Spinal cord (tissue), 9 donors: ENCODE measurements at regions not wholly inside any gene's neighbourhood (a gene's known extent, or its start where the extent isn't known, plus 50 kb on each side); places are given as distances from the start of the nearest gene placed in this dataset.

ENCODE experiments used
- DNase-seq, 6 donors: peaks; one replicate each; pipeline versions ENCODE4 v3.0.0 to v3.0.0-alpha.2; 2013 to 2015; ENCODE audit warnings: low spot score in 6 of 6, low read depth in 4 of 6
- H3K27ac ChIP-seq: one replicate; pipeline ENCODE4 v1.5.1; 2013; ENCODE audit warnings: low read depth, low read length, control low read depth
- H3K27me3 ChIP-seq: one replicate; pipeline ENCODE4 v1.6.1; 2013; ENCODE audit warnings: low read length; ENCODE audit not compliant: control insufficient read depth, insufficient read depth
- H3K36me3 ChIP-seq: one replicate; pipeline ENCODE4 v1.6.1; 2013; ENCODE audit warnings: low read length; ENCODE audit not compliant: control insufficient read depth, insufficient read depth
- H3K4me1 ChIP-seq: one replicate; pipeline ENCODE4 v1.6.1; 2013; ENCODE audit warnings: low read length; ENCODE audit not compliant: control insufficient read depth, insufficient read depth
- H3K4me3 ChIP-seq: one replicate; pipeline ENCODE4 v1.5.1; 2013; ENCODE audit warnings: low read depth, low read length, control low read depth
- H3K9me3 ChIP-seq: one replicate; pipeline ENCODE4 v1.6.1; 2013; ENCODE audit warnings: low read length; ENCODE audit not compliant: control insufficient read depth, insufficient read depth
- WGBS: methylation state at CpG from one replicate; pipeline ENCODE4 v1.1.5; 2013; ENCODE audit warnings: missing lambda C conversion rate; ENCODE audit not compliant: insufficient coverage; 5-methylcytosine and 5-hydroxymethylcytosine counted together
- donor health status: healthy.

GRCh38 chr13:50071379-50071778 is 56.1 kb downstream of the KCNRG start:
- Histone ChIP-seq H3K4me3 (no peak overlapping the region), H3K36me3 (peaks cover 2% of the 10 kb centered on the region), H3K4me1 (no peaks in the 10 kb centered on the region), H3K9me3 (no peaks in the 10 kb centered on the region), H3K27me3 (no peaks in the 10 kb centered on the region), H3K27ac (no peak overlapping the region)
- WGBS, result no CpG with 5 or more reads among the region's 2 CpGs
- DNase-seq, result peak in 2 of 6 donors; percentile 34 to 38

GRCh38 chr13:50072676-50073075 is 57.4 kb downstream of the KCNRG start:
- no peaks in the 10 kb centered on the region for H3K4me1 ChIP-seq

GRCh38 chr13:50073340-50073739 is 58.1 kb downstream of the KCNRG start:
- Histone ChIP-seq H3K4me1 (no peaks in the 10 kb centered on the region), H3K36me3 (no peaks in the 10 kb centered on the region), H3K27me3 (no peaks in the 10 kb centered on the region), H3K4me3 (no peak overlapping the region), H3K9me3 (no peaks in the 10 kb centered on the region), H3K27ac (no peak overlapping the region)
- WGBS, result no CpG with 5 or more reads among the region's 1 CpG
- no peak for DNase-seq

More at GRCh38 chr13:50072676-50073075, 57.4 kb downstream of the KCNRG start:
- Histone ChIP-seq H3K36me3 (no peaks in the 10 kb centered on the region), H3K9me3 (no peaks in the 10 kb centered on the region), H3K27me3 (no peaks in the 10 kb centered on the region), H3K4me3 (no peak overlapping the region), H3K27ac (no peak overlapping the region)
- no peak for DNase-seq

- WGBS, result no CpG with 5 or more reads among the region's 1 CpG
- Histone ChIP-seq H3K27ac (no peak overlapping the region), H3K4me1 (no peaks in the 10 kb centered on the region)
Measured at GRCh38 chr13:50074843-50075242, 59.6 kb downstream of the KCNRG start.

GRCh38 chr13:50075619-50076097 is 60.4 kb downstream of the KCNRG start:
- Histone ChIP-seq H3K4me3 (no peak overlapping the region), H3K27ac (no peak overlapping the region), H3K4me1 (no peaks in the 10 kb centered on the region), H3K9me3 (no peaks in the 10 kb centered on the region), H3K36me3 (no peaks in the 10 kb centered on the region), H3K27me3 (peaks cover 5% of the 10 kb centered on the region)
- no CpG with 5 or more reads among the region's 3 CpGs for WGBS
- DNase-seq, result no peak

More at GRCh38 chr13:50074843-50075242, 59.6 kb downstream of the KCNRG start:
- H3K9me3 ChIP-seq, result no peaks in the 10 kb centered on the region
- DNase-seq, result no peak
- H3K4me3 ChIP-seq, result no peak overlapping the region
- peaks cover under 1% of the 10 kb centered on the region for H3K27me3 ChIP-seq
- H3K36me3 ChIP-seq, result no peaks in the 10 kb centered on the region

GRCh38 chr13:50077431-50077830 is 62.2 kb downstream of the KCNRG start:
- Histone ChIP-seq H3K9me3 (no peaks in the 10 kb centered on the region), H3K4me3 (no peak overlapping the region), H3K36me3 (no peaks in the 10 kb centered on the region), H3K4me1 (peaks cover under 1% of the 10 kb centered on the region), H3K27me3 (peaks cover 5% of the 10 kb centered on the region), H3K27ac (no peak overlapping the region)
- no CpG with 5 or more reads among the region's 1 CpG for WGBS
- DNase-seq, result no peak

- no peak overlapping the region for H3K27ac ChIP-seq
- no peak for DNase-seq
- H3K4me3 ChIP-seq, result peak overlapping the region; percentile 21
- H3K4me1 ChIP-seq, result peaks cover 8% of the 10 kb centered on the region
- H3K27me3 ChIP-seq, result peaks cover 5% of the 10 kb centered on the region
- no CpG with 5 or more reads among the region's 3 CpGs for WGBS
- H3K36me3 ChIP-seq, result no peaks in the 10 kb centered on the region
- no peaks in the 10 kb centered on the region for H3K9me3 ChIP-seq
Measured at GRCh38 chr13:50078231-50078894, 63.1 kb downstream of the KCNRG start.

- DNase-seq, result peak in 1 of 6 donors; percentile 32
- no peak overlapping the region for H3K27ac ChIP-seq
- WGBS, result no CpG with 5 or more reads among the region's 10 CpGs
Measured at GRCh38 chr13:50078895-50079654, 63.8 kb downstream of the KCNRG start.

GRCh38 chr13:50079655-50080202 is 64.5 kb downstream of the KCNRG start:
- Histone ChIP-seq H3K36me3 (no peaks in the 10 kb centered on the region), H3K27ac (peak overlapping the region; percentile 95), H3K4me3 (peak overlapping the region; percentile 92), H3K27me3 (peaks cover 5% of the 10 kb centered on the region), H3K4me1 (peaks cover 11% of the 10 kb centered on the region), H3K9me3 (no peaks in the 10 kb centered on the region)
- WGBS, result 0% methylated on average over 1 of the region's 12 CpGs
- DNase-seq, result no peak

More at GRCh38 chr13:50078895-50079654, 63.8 kb downstream of the KCNRG start:
- Histone ChIP-seq H3K9me3 (no peaks in the 10 kb centered on the region), H3K4me1 (peaks cover 11% of the 10 kb centered on the region), H3K27me3 (peaks cover 5% of the 10 kb centered on the region), H3K36me3 (no peaks in the 10 kb centered on the region), H3K4me3 (peak overlapping the region; percentile 21)
